ENCODE measurements at regions not wholly inside any gene's neighbourhood (a gene's known extent, or its start where the extent isn't known, plus 50 kb on each side); places are given as distances from the start of the nearest gene placed in this dataset.

DNA sequence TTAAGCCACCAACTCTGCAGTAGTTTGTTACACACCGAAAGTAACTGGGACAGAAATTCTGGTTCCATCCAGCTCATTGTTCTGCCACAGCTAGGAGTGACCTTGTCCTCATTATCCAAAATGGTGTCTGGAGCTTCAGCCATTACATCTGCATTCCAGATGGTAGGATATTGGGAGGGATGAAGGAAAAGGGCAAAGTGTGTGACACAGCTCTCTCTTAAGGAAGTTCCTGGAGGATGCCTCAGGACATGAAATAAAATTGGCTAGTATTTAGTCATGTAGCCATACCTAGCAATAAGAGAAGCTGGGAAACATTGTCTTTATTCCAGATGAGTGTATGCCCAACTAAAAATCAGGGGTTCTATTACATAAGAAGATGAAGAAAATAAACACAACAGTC lies 262.0 kb downstream of the BCOR start:
- Histone ChIP-seq H3K4me2 (ENCODE audit: control insufficient read depth, extremely low read depth, insufficient read depth, low read depth, low read length) (no peak overlapping the region), H3K4me1 (ENCODE audit: control insufficient read depth, extremely low read depth, insufficient read depth, low read length) (no peaks in the 10 kb centered on the region), H3K4me3 (ENCODE audit: control insufficient read depth in 2 of 3, extremely low read depth in 1 of 3, insufficient read depth in 2 of 3, low read depth in 1 of 3, low read length in 3 of 3) (no peak overlapping the region), H3K9ac (ENCODE audit: control insufficient read depth, extremely low read depth, insufficient read depth, low read length) (no peak overlapping the region), H4K20me1 (ENCODE audit: control insufficient read depth, extremely low read depth, insufficient read depth, low read length) (no peaks in the 10 kb centered on the region), H3K36me3 (ENCODE audit: control insufficient read depth in 2 of 2, extremely low read depth in 1 of 2, insufficient read depth in 2 of 2, low read length in 2 of 2) (no peaks in the 10 kb centered on the region), H3K27ac (ENCODE audit: control insufficient read depth, insufficient read depth, low read length) (no peak overlapping the region), H3K9me3 (ENCODE audit: control insufficient read depth, low read depth, low read length) (no peaks in the 10 kb centered on the region), H2AFZ (ENCODE audit: control insufficient read depth, low read length) (no peak overlapping the region), H3K9me1 (ENCODE audit: control insufficient read depth, extremely low read depth, insufficient read depth, low read length) (no peaks in the 10 kb centered on the region), H3K79me2 (ENCODE audit: control insufficient read depth, insufficient read depth, low read length) (no peaks in the 10 kb centered on the region), H3K27me3 (ENCODE audit: control insufficient read depth, extremely low read depth, insufficient read depth, low read length) (no peaks in the 10 kb centered on the region)
- FAIRE-seq (no peak), DNase-seq (ENCODE audit: low read depth, low spot score) (no peak)
- TF ChIP-seq, protein P1, sequence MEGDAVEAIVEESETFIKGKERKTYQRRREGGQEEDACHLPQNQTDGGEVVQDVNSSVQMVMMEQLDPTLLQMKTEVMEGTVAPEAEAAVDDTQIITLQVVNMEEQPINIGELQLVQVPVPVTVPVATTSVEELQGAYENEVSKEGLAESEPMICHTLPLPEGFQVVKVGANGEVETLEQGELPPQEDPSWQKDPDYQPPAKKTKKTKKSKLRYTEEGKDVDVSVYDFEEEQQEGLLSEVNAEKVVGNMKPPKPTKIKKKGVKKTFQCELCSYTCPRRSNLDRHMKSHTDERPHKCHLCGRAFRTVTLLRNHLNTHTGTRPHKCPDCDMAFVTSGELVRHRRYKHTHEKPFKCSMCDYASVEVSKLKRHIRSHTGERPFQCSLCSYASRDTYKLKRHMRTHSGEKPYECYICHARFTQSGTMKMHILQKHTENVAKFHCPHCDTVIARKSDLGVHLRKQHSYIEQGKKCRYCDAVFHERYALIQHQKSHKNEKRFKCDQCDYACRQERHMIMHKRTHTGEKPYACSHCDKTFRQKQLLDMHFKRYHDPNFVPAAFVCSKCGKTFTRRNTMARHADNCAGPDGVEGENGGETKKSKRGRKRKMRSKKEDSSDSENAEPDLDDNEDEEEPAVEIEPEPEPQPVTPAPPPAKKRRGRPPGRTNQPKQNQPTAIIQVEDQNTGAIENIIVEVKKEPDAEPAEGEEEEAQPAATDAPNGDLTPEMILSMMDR (optimal IDR thresholded peaks at IDR 0.05 in 1 of 3, IDR thresholded peaks at IDR 0.05 in 1 of 3, conservative IDR thresholded peaks at IDR 0.05 in 1 of 3; ENCODE audit: extremely low read depth in 1 of 3, insufficient read depth in 2 of 3, low read length in 3 of 3): no peak
- TF ChIP-seq EZH2 (IDR thresholded peaks at IDR 0.05; ENCODE audit: low read length): no peak
- dilution Hi-C loops (cut with MboI; ENCODE audit: extremely low pct_ligation_motif_present, low sequenced_read_pairs): no loop called here

DNA sequence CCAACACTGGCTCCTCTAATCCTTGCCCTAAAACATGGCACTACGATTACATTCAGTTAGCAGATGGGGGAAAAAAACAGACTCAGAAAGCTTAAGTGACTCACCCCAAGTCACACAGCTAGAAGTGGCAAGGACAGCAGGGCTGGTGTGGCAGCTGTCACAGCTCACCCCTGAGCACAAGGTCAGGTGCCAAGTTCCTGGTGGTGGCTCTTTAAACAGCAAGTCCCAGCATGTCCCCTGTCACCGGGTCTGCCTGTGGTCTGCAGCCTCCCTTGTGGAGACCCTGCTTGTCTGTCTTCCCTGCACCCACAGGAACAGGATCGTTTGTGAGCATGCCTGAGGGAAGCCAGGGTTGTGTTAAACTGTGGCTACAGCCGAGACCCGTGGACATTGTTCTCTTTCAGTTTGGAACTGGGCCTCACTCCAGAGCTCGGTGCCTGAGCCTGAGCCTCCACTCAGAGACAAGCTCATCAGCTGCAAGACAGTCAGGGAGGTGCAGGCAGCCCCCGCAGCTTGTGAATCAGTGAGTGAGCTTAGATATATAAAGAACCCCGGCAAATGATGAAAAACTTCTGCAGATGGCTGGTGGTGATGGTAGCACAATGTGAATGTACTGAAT lies 260.8 kb downstream of the BCOR start:
- DNase-seq (ENCODE audit: low read depth, low spot score) (no peak), FAIRE-seq (no peak)
- Histone ChIP-seq H3K4me2 (ENCODE audit: control insufficient read depth, extremely low read depth, insufficient read depth, low read depth, low read length) (no peak overlapping the region), H3K9me3 (ENCODE audit: control insufficient read depth, low read depth, low read length) (no peaks in the 10 kb centered on the region), H2AFZ (ENCODE audit: control insufficient read depth, low read length) (no peak overlapping the region), H3K27ac (ENCODE audit: control insufficient read depth, insufficient read depth, low read length) (no peak overlapping the region), H3K4me3 (ENCODE audit: control insufficient read depth in 2 of 3, extremely low read depth in 1 of 3, insufficient read depth in 2 of 3, low read depth in 1 of 3, low read length in 3 of 3) (no peak overlapping the region), H3K36me3 (ENCODE audit: control insufficient read depth in 2 of 2, extremely low read depth in 1 of 2, insufficient read depth in 2 of 2, low read length in 2 of 2) (no peaks in the 10 kb centered on the region), H3K4me1 (ENCODE audit: control insufficient read depth, extremely low read depth, insufficient read depth, low read length) (no peaks in the 10 kb centered on the region), H3K27me3 (ENCODE audit: control insufficient read depth, extremely low read depth, insufficient read depth, low read length) (peaks cover 3% of the 10 kb centered on the region), H4K20me1 (ENCODE audit: control insufficient read depth, extremely low read depth, insufficient read depth, low read length) (no peaks in the 10 kb centered on the region), H3K9ac (ENCODE audit: control insufficient read depth, extremely low read depth, insufficient read depth, low read length) (no peak overlapping the region), H3K79me2 (ENCODE audit: control insufficient read depth, insufficient read depth, low read length) (no peaks in the 10 kb centered on the region), H3K9me1 (ENCODE audit: control insufficient read depth, extremely low read depth, insufficient read depth, low read length) (no peaks in the 10 kb centered on the region)
- TF ChIP-seq, protein P1 (optimal IDR thresholded peaks at IDR 0.05 in 1 of 3, IDR thresholded peaks at IDR 0.05 in 1 of 3, conservative IDR thresholded peaks at IDR 0.05 in 1 of 3; ENCODE audit: extremely low read depth in 1 of 3, insufficient read depth in 2 of 3, low read length in 3 of 3): no peak
- TF ChIP-seq EZH2 (IDR thresholded peaks at IDR 0.05; ENCODE audit: low read length): no peak
- dilution Hi-C loops (cut with MboI; ENCODE audit: extremely low pct_ligation_motif_present, low sequenced_read_pairs): no loop called here

Measured in keratinocyte (primary cell).